NCI-H82 (cell line): ENCODE measurements at regions not wholly inside any gene's neighbourhood (a gene's known extent, or its start where the extent isn't known, plus 50 kb on each side); places are given as distances from the start of the nearest gene placed in this dataset.
"Not testable (repeated sequence)": the region's sequence is repeated elsewhere in the genome, so short reads cannot be mapped to it uniquely, and the experiment has no call there.

Source experiments
- DNase-seq: peaks from one replicate; lab custom pipeline; 2025; lab: John Stamatoyannopoulos, UW

GRCh38 chr21:14613486-14614224 is 67.5 kb upstream of the SAMSN1 start:
- DNase-seq, result no peak

- not testable (repeated sequence) for DNase-seq
Observed at GRCh38 chr21:14610119-14610518, 64.0 kb upstream of the SAMSN1 start.

- no peak for DNase-seq
Observed at GRCh38 chr21:14609274-14609673, 63.2 kb upstream of the SAMSN1 start.

- DNase-seq, result no peak
Observed at GRCh38 chr21:14607262-14607661, 61.1 kb upstream of the SAMSN1 start.

- no peak for DNase-seq
Observed at GRCh38 chr21:14603202-14603601, 57.1 kb upstream of the SAMSN1 start.

- no peak for DNase-seq
Observed at GRCh38 chr21:14602382-14602958, 56.4 kb upstream of the SAMSN1 start.

- DNase-seq, result no peak
Observed at GRCh38 chr21:14600569-14601297, 54.6 kb upstream of the SAMSN1 start.

- no peak for DNase-seq
Observed at GRCh38 chr21:14598065-14598464, 52.0 kb upstream of the SAMSN1 start.
